K562 (cell line): ENCODE measurements at regions not wholly inside any gene's neighbourhood (a gene's known extent, or its start where the extent isn't known, plus 50 kb on each side); places are given as distances from the start of the nearest gene placed in this dataset.

Source experiments
- ATAC-seq: fragments of 200-7000 bp; cut with Tn5 transposase; 3 replicates; pipeline ENCODE4 v1.9.1; 2020; ENCODE audit warnings: moderate library complexity
- BruUV-seq: library from RNA; stranded (reverse); fragments of 400-500 nt; replicated peaks from 2 replicates; lab custom pipeline; 2021; lab: Mats Ljungman, UMichigan
- CTCF ChIA-PET: fragments of 300-600 bp; formaldehyde crosslinking; extraction: SDS; loops from one replicate; lab custom pipeline; 2021; ENCODE audit warnings: low intra/inter-chr PET ratio; lab: Yijun Ruan, JAX
- POLR2A ChIA-PET: fragments of 300-600, 350-650 bp; sonication (Branson Sonifier 250); formaldehyde crosslinking; extraction: SDS; loops from one replicate; lab custom pipeline; 2021; ENCODE audit warnings: antibody characterized with exemption, inconsistent platforms; lab: Yijun Ruan, JAX
- DNase-seq, 4 experiments: peaks; one replicate each; pipeline versions ENCODE4 v3.0.0 to v3.0.0-alpha.2; 2011 to 2018; ENCODE audit warnings: low spot score in 3 of 4, mixed read lengths in 3 of 4; ENCODE audit errors: extremely low read depth in 1 of 4
- FAIRE-seq: peaks from 2 replicates; lab custom pipeline; 2011; peaks lifted over from hg19 to GRCh38; lab: Jason Lieb, UNC
- H2AFZ ChIP-seq: 2 replicates; pipeline ENCODE4 v1.6.0; 2011; ENCODE audit warnings: low read depth, low read length, control low read depth, inconsistent platforms
- H3K27ac ChIP-seq: fragments of 200-600 bp; 3 replicates; pipeline ENCODE4 v1.8.0; 2011; ENCODE audit warnings: low read depth, mild to moderate bottlenecking, control low read depth, inconsistent platforms, low read length, moderate library complexity, mixed read lengths; ENCODE audit errors: extremely low read depth
- H3K27me3 ChIP-seq, 2 experiments: fragments of 300-600 bp in 1 of 2; 2 replicates in 1 of 2; 3 replicates in 1 of 2; pipeline versions ENCODE4 v1.6.0 to v1.8.0; 2011; ENCODE audit warnings: inconsistent platforms in 2 of 2, low read length in 2 of 2, mild to moderate bottlenecking in 1 of 2, mixed read lengths in 1 of 2, moderate library complexity in 1 of 2; ENCODE audit not compliant: control insufficient read depth in 2 of 2, insufficient read depth in 2 of 2
- H3K36me3 ChIP-seq: fragments of 300-600 bp; 3 replicates; pipeline ENCODE4 v1.8.0; 2011; ENCODE audit warnings: mild to moderate bottlenecking, low read length, inconsistent platforms; ENCODE audit not compliant: control insufficient read depth, insufficient read depth
- H3K4me1 ChIP-seq, 2 experiments: fragments of 200-600 bp in 1 of 2; replicated peaks in 1 of 2; 2 replicates in 1 of 2; 3 replicates in 1 of 2; pipeline versions ENCODE4 v1.5.1 to v1.8.0; 2011; ENCODE audit warnings: inconsistent platforms in 2 of 2, low read length in 2 of 2, mild to moderate bottlenecking in 1 of 2, mixed read lengths in 1 of 2, moderate library complexity in 1 of 2; ENCODE audit not compliant: control insufficient read depth in 2 of 2, insufficient read depth in 2 of 2
- H3K4me2 ChIP-seq: 2 replicates; pipeline ENCODE4 v1.6.1; 2011; ENCODE audit warnings: low read length, control low read depth, inconsistent platforms, mixed read lengths; ENCODE audit not compliant: insufficient read depth
- H3K4me3 ChIP-seq: fragments of 200-600 bp; sonication (generic), shearing (Covaris generic); 2 replicates; pipeline ENCODE4 v1.5.1; 2016; ENCODE audit warnings: control low read depth, inconsistent platforms
- H3K79me2 ChIP-seq: fragments of 200-600 bp; 3 replicates; pipeline ENCODE4 v1.8.0; 2011; ENCODE audit warnings: low read length, inconsistent platforms; ENCODE audit not compliant: control insufficient read depth, insufficient read depth
- H3K9ac ChIP-seq, 2 experiments: 2 replicates each; pipeline versions ENCODE4 v1.6.0 to v1.6.1; 2011; ENCODE audit warnings: low read depth in 2 of 2, low read length in 2 of 2, control low read depth in 1 of 2, inconsistent platforms in 1 of 2, mild to moderate bottlenecking in 1 of 2, mixed read lengths in 1 of 2; ENCODE audit not compliant: insufficient read depth in 1 of 2
- H3K9me1 ChIP-seq: one replicate; pipeline ENCODE4 v1.6.0; 2011; ENCODE audit warnings: inconsistent platforms, mild to moderate bottlenecking, low read length, moderate library complexity; ENCODE audit not compliant: control insufficient read depth, insufficient read depth
- H3K9me3 ChIP-seq: replicated peaks from 2 replicates; pipeline ENCODE4 v1.5.1; 2011; ENCODE audit warnings: low read depth, low read length, inconsistent platforms; ENCODE audit not compliant: control insufficient read depth, insufficient read depth
- H4K20me1 ChIP-seq: replicated peaks from 2 replicates; pipeline ENCODE4 v1.6.1; 2011; ENCODE audit warnings: low read length, inconsistent platforms, mixed read lengths; ENCODE audit not compliant: control insufficient read depth, insufficient read depth
- ADNP ChIP-seq: fragments of 200-800 bp; sonication (Bioruptor generic); IDR thresholded peaks from 2 replicates; pipeline ENCODE4 v1.6.1; 2016; ENCODE audit warnings: missing genetic modification characterization, missing compliant biosample characterization
- ARNT ChIP-seq, 2 experiments: fragments of 450-650 bp; IDR thresholded peaks; 2 replicates each; pipeline ENCODE4 v1.6.1; 2016; ENCODE audit warnings: mild to moderate bottlenecking in 1 of 2
- CREB5 ChIP-seq: fragments of 250-450 bp; sonication (Bioruptor Pico); IDR thresholded peaks from 2 replicates; pipeline ENCODE4 v1.5.0; 2020; ENCODE audit warnings: mild to moderate bottlenecking
- HNRNPUL1 ChIP-seq: fragments of 200-400 bp; formaldehyde crosslinking; IDR thresholded peaks from 2 replicates; pipeline ENCODE4 v1.6.1; 2017; ENCODE audit warnings: low read length
- MAFG ChIP-seq: fragments of 450-650 bp; conservative IDR thresholded peaks from 2 replicates; pipeline ENCODE4 v1.6.1; 2016; ENCODE audit warnings: missing genetic modification characterization, missing compliant biosample characterization
- NR0B1 ChIP-seq: fragments of 450-650 bp; IDR thresholded peaks from one replicate; pipeline ENCODE4 v1.6.1; 2018; ENCODE audit warnings: mild to moderate bottlenecking, moderate library complexity; ENCODE audit not compliant: partially characterized antibody
- SRSF3 ChIP-seq: fragments of 200-400 bp; formaldehyde crosslinking; IDR thresholded peaks from 2 replicates; pipeline ENCODE4 v1.6.1; 2016; ENCODE audit warnings: mild to moderate bottlenecking, low read length, moderate library complexity; ENCODE audit not compliant: insufficient read depth
- XRCC4 ChIP-seq: IDR thresholded peaks from one replicate; pipeline ENCODE4 v1.6.1; 2011; ENCODE audit not compliant: insufficient read depth, insufficient read length; ENCODE audit errors: extremely low read depth
- ZNF318 ChIP-seq, 2 experiments: fragments of 450-650 bp; IDR thresholded peaks; 2 replicates each; pipeline ENCODE4 v1.6.1; 2016; ENCODE audit warnings: mild to moderate bottlenecking in 2 of 2, borderline replicate concordance in 1 of 2, low read depth in 1 of 2, moderate library complexity in 1 of 2
- ZNF347 ChIP-seq: fragments of 450-650 bp; formaldehyde crosslinking; IDR thresholded peaks from 2 replicates; pipeline ENCODE4 v1.4.0; 2020; ENCODE audit warnings: low read depth, mild to moderate bottlenecking, moderate library complexity
- WGBS: fragments of 100-300 bp; shearing (Covaris generic); methylation state at CpG from one replicate; pipeline ENCODE4 v1.1.6; 2016; ENCODE audit warnings: low coverage, mixed read lengths; ENCODE audit not compliant: insufficient coverage; ENCODE audit errors: missing lambda C conversion rate; 5-methylcytosine and 5-hydroxymethylcytosine counted together
- in situ Hi-C: fragments of 300-500 bp; cut with MboI; formaldehyde crosslinking; loops from 4 replicates; pipeline ENCODE4 v1.15.0; 2018; ENCODE audit warnings: inconsistent platforms, mixed read lengths
- intact Hi-C: fragments of 100-400 bp; cut with micrococcal nuclease; formaldehyde crosslinking; loops from 2 replicates; pipeline ENCODE4 v1.14.2; 2022

GRCh38 chrX:1911401-1912128 lies 296.7 kb downstream of the ASMT start (continued):
- TF ChIP-seq NR0B1, result no peak
- no peak for TF ChIP-seq SRSF3
- no peak for TF ChIP-seq ZNF347
- 0 out of 2 replicates have a peak, but pooled peaks have one; percentile 18 for TF ChIP-seq MAFG (tag)

GRCh38 chrX:1912193-1912592 lies 297.3 kb downstream of the ASMT start:
- ChIA-PET CTCF (no interaction called here), POLR2A (no interaction called here)
- intact Hi-C loops, result no loop called here
- no peaks in the 10 kb centered on the region for H3K9me1 ChIP-seq
- no peaks in the 10 kb centered on the region for H4K20me1 ChIP-seq
- no peaks in the 10 kb centered on the region; a peak in 2 of 5 replicates for H3K4me1 ChIP-seq
- ATAC-seq (no peak), DNase-seq (no peak), FAIRE-seq (no peak)
- H3K27me3 ChIP-seq, result no peaks in the 10 kb centered on the region
- no peaks in the 10 kb centered on the region for H3K79me2 ChIP-seq
- H3K4me3 ChIP-seq, result no peak overlapping the region
- no peak overlapping the region for H3K27ac ChIP-seq
- no peak overlapping the region for H2AFZ ChIP-seq
- in situ Hi-C loops, result no loop called here
- no peak overlapping the region for H3K4me2 ChIP-seq
- no TSS peak for BruUV-seq
- no peaks in the 10 kb centered on the region for H3K36me3 ChIP-seq
- H3K9me3 ChIP-seq, result no peaks in the 10 kb centered on the region
- no peak overlapping the region for H3K9ac ChIP-seq
- 3% methylated on average over 10 of the region's 10 CpGs for WGBS
- TF ChIP-seq XRCC4 (no peak), ADNP (tag) (no peak), HNRNPUL1 (no peak), ARNT (IDR thresholded peaks at IDR 0.05) (no peak), CREB5 (CRISPR knock-in tag) (no peak), ZNF318 (IDR thresholded peaks at IDR 0.05; ENCODE audit: borderline replicate concordance in 1 of 2, low read depth in 1 of 2) (no peak)
